Stimulated activated CD4-positive, alpha-beta T cell treated with anti-CD3 and anti-CD28 coated beads, TNF-alpha, amount 100 ng/mL, for 24 hours (primary cell): ENCODE measurements at regions not wholly inside any gene's neighbourhood (a gene's known extent, or its start where the extent isn't known, plus 50 kb on each side); places are given as distances from the start of the nearest gene placed in this dataset.
"Not testable (repeated sequence)": the region's sequence is repeated elsewhere in the genome, so short reads cannot be mapped to it uniquely, and the experiment has no call there.

ENCODE experiments used
- DNase-seq, 3 experiments: peaks; one replicate each; pipeline ENCODE4 v3.0.0-alpha.2; 2020; ENCODE audit warnings: low read depth in 3 of 3

DNA sequence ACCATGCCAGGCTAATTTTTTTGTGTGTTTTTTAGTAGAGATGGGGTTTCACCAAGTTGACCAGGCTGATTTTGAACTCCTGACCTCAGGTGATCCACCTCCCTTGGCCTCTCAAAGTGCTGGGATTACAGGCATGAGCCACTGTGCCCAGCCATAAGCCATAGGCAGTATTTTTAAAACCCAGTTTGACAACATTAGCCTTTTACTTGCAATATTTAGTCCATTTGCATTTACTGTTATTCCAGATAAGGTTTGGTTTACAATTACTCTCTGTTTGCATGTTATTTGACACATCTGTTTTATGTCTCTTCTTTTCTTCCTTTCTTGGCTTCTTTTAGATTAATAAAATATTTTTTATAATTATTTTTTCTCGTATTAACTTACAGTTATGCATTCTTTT, 83.6 kb upstream of the EPHB3 start:
- no peak for DNase-seq

DNA sequence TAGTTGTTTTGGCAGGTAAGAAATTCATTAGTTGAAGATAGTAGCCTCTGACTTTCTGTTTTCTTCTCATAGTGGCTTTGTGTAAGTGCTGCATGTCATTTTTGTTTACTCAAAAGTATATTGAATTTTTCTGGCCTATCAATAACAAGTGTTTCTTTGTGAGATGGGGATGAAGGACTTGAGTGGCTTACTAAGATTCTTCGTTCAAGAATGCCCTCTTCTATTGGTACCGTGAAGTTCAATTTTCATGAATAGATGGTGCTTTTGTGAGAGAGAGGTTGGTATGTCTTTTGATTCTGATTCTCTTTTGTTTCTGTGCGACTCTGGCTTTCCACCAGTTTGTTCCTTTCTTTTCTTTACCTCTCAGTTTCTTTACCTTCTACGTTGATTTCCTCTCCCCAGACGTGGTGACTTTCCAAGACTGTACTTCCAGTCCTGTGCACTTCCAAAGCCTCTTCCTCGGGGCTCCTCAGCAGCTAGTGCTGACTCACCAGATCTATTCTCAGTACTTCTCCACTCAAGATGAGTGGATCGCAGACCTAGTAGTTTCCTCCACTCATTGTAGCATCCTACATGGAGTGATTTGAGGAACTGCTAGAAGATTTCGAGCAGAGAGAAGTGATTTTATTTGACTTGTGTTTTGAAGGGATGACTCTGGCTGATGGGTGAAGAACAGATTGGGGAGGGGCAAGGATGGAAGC, 82.0 kb upstream of the EPHB3 start:
- DNase-seq: no peak

DNA sequence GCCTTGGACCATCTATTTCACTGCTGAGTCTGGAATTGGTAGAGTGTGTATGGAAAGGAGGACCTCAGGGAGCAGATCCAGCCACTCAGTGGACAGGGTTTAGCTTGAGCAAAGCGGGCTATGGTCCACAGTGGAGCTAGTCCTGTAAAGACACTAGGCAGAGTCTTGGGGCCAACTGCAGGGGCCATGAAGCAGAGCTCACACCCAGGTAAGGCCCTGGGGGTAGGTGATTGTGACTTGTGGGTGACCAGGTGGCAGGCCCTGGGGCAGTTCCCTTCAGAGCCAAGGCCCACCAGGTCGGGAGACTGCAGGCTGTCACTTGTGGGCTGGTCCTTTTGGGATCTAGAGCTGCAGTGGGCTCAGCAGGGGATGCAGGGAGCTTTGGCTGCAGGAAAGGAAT, 80.8 kb upstream of the EPHB3 start:
- DNase-seq: no peak

- DNase-seq: no peak
Measured at GRCh38 chr3:184481984-184482671, 79.5 kb upstream of the EPHB3 start.

DNA sequence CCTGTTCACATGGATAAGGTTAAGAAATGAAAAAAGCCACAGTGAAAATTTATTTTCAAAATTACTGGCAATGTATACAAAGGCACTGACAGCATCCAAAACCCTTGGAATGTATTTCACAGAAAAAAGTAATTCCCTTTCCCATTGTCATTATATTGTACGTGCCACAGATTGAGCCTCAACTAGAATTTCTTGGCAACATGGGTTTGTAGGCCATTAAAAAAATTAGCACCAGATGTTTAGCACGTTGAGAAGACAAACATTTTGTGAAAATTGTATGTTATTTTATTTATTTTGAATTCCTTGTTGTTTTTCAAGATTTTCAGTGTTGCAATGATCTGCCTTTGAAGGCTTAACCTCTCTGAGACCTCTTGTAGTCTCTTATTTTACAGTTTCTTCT, 76.3 kb upstream of the EPHB3 start:
- no peak for DNase-seq

GRCh38 chr3:184485906-184486305, 75.7 kb upstream of the EPHB3 start:
- no peak for DNase-seq

DNA sequence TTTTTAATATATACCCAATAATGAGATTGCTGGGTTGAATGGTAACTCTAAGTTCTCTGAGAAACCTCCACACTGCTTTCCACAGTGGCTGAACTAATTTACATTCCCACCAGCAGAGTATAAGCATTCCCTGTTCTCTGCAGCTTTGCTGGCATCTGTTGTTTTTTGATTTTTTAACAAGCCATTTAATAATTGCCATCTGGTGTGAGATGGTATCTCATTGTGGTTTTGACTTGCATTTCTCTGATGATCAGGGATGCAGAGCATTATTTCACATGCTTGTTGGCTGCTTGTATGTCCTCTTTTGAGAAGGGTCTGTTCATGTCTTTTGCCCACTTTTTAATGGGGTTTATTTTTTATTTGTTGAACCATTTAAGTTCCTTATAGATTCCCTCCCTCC, 75.0 kb upstream of the EPHB3 start:
- no peak for DNase-seq

- no peak for DNase-seq
Measured at GRCh38 chr3:184488577-184488976, 73.0 kb upstream of the EPHB3 start.

DNA sequence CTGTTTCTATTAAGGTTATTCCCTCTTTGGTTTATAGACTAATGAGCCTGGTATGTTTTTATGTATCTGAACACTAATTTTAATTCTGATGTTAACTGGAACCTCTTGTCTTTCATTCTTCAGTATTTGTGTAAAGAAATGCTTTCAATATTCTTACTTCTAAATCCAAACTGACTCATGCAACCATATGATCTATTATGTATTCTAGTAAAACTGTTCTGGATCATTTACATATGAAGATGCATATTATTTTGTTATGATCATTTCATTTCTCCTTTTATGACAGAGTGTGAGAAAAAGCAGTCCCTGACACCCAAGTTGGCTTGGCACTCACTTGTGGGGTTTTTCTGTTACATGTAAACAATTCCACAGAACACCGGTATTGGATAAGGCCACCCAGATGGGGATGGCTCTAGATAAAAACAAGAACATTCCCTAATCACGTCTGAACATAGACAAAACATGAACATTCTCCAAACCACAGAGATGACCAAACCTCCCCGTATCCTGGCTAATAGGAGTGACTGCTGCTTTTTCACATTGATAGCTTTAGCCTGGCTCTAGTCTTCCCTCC, 72.2 kb upstream of the EPHB3 start:
- no peak for DNase-seq

DNA sequence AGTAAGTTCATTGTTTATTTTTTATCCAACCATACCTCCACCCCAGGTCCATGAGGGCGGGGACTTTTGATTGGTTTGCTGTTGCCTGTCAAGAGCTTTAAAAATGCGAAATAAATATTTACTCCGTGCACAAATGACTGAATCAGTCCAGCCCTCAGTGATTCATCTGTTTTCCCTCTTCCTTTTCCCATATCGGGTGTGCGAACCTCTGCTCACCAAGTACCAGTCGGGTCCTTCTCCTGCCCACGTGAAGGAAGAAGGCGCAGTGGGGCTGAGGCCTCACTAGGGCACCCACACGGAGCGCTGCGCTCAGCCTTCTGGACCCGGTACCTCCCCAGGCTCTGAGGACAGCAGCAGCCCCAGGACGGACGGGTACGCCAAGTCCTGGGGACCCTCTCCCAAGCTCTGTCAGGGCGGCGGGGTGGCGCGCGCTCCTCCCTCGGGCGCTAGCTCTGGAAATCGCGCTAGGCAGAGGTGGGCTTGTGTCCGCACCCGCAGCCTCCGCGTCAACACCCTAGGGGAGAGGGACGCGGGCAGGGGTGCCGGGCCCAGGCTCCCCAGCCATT, 70.5 kb upstream of the EPHB3 start:
- no peak for DNase-seq

GRCh38 chr3:184491867-184492615, 69.5 kb upstream of the EPHB3 start:
- DNase-seq: no peak

DNA sequence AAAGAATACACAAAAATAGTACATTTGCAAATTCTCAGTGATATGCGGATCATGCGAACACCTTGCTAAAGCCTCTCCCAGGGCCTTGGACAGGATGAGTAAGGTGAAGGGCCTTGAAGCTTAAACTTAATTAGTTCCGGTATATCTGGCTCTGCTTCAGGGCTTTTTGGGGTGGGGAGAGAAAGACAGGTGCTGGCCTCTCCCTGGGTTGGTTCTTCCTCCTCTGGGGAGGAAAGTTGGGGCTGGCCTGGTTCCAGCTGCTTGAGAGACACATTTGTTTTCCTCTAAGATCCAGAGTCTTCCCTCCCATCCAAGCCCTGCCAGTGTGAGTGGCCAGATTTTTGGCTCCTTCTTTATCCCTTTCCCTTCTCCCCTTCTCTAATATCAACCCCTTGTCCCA, 64.7 kb upstream of the EPHB3 start:
- DNase-seq: no peak

GRCh38 chr3:184497804-184498203, 63.8 kb upstream of the EPHB3 start:
- DNase-seq: no peak

DNA sequence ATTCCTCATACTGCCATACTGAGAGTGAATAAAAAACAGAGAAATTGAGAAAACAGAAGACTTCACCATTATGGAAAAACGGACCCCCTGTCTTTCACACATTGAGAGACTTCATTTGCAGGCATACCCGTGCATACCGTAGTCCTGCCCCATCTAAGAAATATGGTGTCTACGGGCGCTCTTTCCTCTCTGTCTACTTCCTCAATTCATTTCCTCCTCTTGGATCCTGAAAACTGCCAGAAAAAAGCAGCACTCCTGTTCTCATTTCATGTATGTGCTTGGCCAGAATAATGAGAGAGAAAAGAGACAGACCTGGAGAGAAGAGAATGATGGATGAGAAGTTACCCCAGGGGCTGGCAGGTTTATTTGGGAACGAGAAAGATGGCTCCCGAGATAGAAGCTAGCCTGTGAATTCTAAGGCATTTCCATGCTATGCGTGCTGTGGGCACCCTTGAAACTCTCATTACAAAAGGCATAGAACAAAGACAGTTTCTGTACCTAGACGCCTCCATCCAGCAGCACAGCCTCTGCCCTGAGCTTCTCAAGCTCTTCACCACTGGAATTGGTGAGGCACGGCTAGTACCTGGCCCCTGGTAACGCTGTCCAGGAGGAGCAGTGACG, 62.5 kb upstream of the EPHB3 start:
- no peak for DNase-seq

DNA sequence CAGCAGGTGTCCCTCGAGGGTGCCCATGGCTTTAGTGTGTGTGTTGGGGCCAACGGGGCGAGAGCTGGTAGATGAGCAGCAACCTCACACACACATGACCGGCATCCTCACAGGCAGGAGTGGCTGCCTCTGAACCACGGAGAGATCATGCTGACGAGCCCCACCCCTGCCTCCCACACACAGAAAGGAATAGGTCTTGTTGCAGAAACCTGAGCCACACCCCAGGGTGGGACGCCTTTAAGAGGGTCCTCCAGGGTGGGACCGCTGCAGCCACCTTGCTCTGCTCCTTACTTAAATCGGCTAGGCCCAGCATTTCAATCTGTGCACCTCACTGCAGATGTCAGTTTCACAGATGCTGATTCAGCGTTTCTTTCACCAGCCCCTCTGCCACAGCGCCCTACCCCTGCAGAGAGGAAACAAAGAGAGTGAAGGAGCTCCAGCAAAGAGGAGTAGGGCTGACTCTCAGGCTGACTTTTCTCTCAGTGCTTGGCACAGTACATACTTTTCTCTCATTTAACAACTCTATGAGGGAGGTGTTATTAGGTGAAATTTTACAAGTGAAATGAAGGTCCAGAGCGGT, 61.2 kb upstream of the EPHB3 start:
- DNase-seq: no peak

GRCh38 chr3:184502123-184502667, 59.4 kb upstream of the EPHB3 start:
- DNase-seq: no peak

GRCh38 chr3:184502841-184503240, 58.7 kb upstream of the EPHB3 start:
- not testable (repeated sequence) for DNase-seq

- DNase-seq: no peak
Measured at GRCh38 chr3:184503647-184504046, 57.9 kb upstream of the EPHB3 start.

- DNase-seq: no peak
Measured at GRCh38 chr3:184505076-184505878, 56.3 kb upstream of the EPHB3 start.

DNA sequence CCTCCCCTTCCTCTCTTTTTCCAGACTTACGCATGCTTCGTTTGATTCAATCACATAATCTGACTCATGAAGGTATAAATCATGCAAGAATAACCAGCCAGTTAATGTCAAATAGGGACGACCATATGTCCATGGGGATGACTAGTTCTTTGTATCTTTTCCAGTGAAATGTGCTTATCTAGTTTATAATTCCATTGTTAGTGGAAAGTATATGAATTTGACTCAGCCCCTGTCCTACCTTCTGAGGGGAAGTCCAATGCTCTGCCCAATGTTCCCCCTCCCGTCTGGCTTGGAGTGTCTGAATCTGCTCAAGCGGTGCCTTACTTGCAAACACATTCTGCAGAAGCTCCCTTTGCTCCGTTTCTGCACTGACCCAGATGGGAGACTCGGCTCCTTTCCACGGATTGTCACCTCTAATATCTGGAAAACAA, 55.0 kb upstream of the EPHB3 start:
- no peak for DNase-seq
